B cell (primary cell): ENCODE measurements at regions not wholly inside any gene's neighbourhood (a gene's known extent, or its start where the extent isn't known, plus 50 kb on each side); places are given as distances from the start of the nearest gene placed in this dataset.

Experiments
- ATAC-seq: fragments of 200-7000 bp; cut with Tn5 transposase; one replicate; pipeline ENCODE4 v1.10.0; 2021; ENCODE audit warnings: low read depth, mild to moderate bottlenecking, moderate number of reproducible peaks, moderate library complexity
- CTCF ChIA-PET: fragments of 350-600 bp; sonication (Branson Sonifier 250); formaldehyde crosslinking; loops from one replicate; lab custom pipeline; 2021; ENCODE audit warnings: antibody characterized with exemption, inconsistent platforms; lab: Charles Lee
- POLR2A ChIA-PET: fragments of 350-600 bp; sonication (Branson Sonifier 250); formaldehyde crosslinking; loops from one replicate; lab custom pipeline; 2021; ENCODE audit warnings: antibody characterized with exemption; lab: Charles Lee
- DNase-seq: peaks from one replicate; pipeline ENCODE4 v3.0.0; 2013
- H2AFZ ChIP-seq: 2 replicates; pipeline ENCODE4 v1.6.1; 2012; ENCODE audit warnings: mild to moderate bottlenecking, low read depth, low read length; ENCODE audit not compliant: insufficient read depth, poor library complexity, severe bottlenecking
- H3K27ac ChIP-seq, 2 donors: 1 replicate in 1 of 2; 2 replicates in 1 of 2; pipeline ENCODE4 v1.5.1; 2012 to 2013; ENCODE audit warnings: low read length in 2 of 2, mild to moderate bottlenecking in 2 of 2, moderate library complexity in 1 of 2
- H3K27me3 ChIP-seq, 4 experiments: fragments of 200-600 bp in 1 of 4; sonication (generic) in 1 of 4; replicated peaks in 1 of 4; 1 replicate in 2 of 4; 2 replicates in 2 of 4; pipeline versions ENCODE4 v1.6.1 to v1.7.0; 2013 to 2016; ENCODE audit warnings: low read length in 3 of 4, mild to moderate bottlenecking in 2 of 4, mixed read lengths in 1 of 4, moderate library complexity in 1 of 4; ENCODE audit not compliant: insufficient read depth in 4 of 4, control insufficient read depth in 3 of 4; ENCODE audit errors: control extremely low read depth in 1 of 4
- H3K36me3 ChIP-seq, 2 experiments: replicated peaks in 1 of 2; 1 replicate in 1 of 2; 2 replicates in 1 of 2; pipeline versions ENCODE4 v1.6.1 to v1.7.1; 2013; ENCODE audit warnings: low read length in 1 of 2; ENCODE audit not compliant: insufficient read depth in 2 of 2, control insufficient read depth in 1 of 2; ENCODE audit errors: control extremely low read depth in 1 of 2, extremely low read depth in 1 of 2
- H3K4me1 ChIP-seq, 2 donors: fragments of 200-600 bp in 1 of 2; sonication (generic) in 1 of 2; 1 replicate in 1 of 2; 2 replicates in 1 of 2; pipeline versions ENCODE4 v1.5.1 to v1.6.1; 2013 to 2017; ENCODE audit warnings: low read length in 2 of 2; ENCODE audit not compliant: control insufficient read depth in 2 of 2, insufficient read depth in 2 of 2
- H3K4me2 ChIP-seq: replicated peaks from 2 replicates; pipeline ENCODE3; 2012; ENCODE audit warnings: mild to moderate bottlenecking, low read depth, low read length; ENCODE audit not compliant: poor library complexity, severe bottlenecking
- H3K4me3 ChIP-seq, 5 experiments: fragments of 200-600 bp in 1 of 5; sonication (generic) in 1 of 5; 1 replicate in 3 of 5; 2 replicates in 2 of 5; pipeline versions ENCODE4 v1.5.1 to v1.7.0; 2011 to 2016; ENCODE audit warnings: low read length in 4 of 5, mild to moderate bottlenecking in 4 of 5, low read depth in 2 of 5, control low read depth in 1 of 5, moderate library complexity in 1 of 5; ENCODE audit not compliant: insufficient read depth in 1 of 5; ENCODE audit errors: control extremely low read depth in 1 of 5, extremely low read depth in 1 of 5
- H3K79me2 ChIP-seq: fragments of 200-600 bp; sonication (generic); one replicate; pipeline ENCODE4 v1.6.0; 2016; ENCODE audit warnings: low read length; ENCODE audit not compliant: control insufficient read depth, insufficient read depth
- H3K9ac ChIP-seq: fragments of 200-600 bp; sonication (generic); 2 replicates; pipeline ENCODE4 v1.6.1; 2017; ENCODE audit warnings: mild to moderate bottlenecking, low read length, moderate library complexity
- H3K9me3 ChIP-seq, 3 donors: one replicate each; pipeline versions ENCODE4 v1.6.1 to v1.7.1; 2013; ENCODE audit warnings: low read length in 2 of 3; ENCODE audit not compliant: control insufficient read depth in 2 of 3, insufficient read depth in 1 of 3; ENCODE audit errors: control extremely low read depth in 1 of 3
- H4K20me1 ChIP-seq: 2 replicates; pipeline ENCODE4 v1.6.0; 2012; ENCODE audit warnings: mild to moderate bottlenecking, low read length; ENCODE audit not compliant: insufficient read depth, control insufficient read depth, poor library complexity, severe bottlenecking
- H3K27ac Mint-ChIP-seq: one replicate; pipeline ENCODE4 v1.8.0; 2021; ENCODE audit warnings: mixed read lengths
- H3K27me3 Mint-ChIP-seq: one replicate; pipeline ENCODE4 v1.8.0; 2021; ENCODE audit warnings: mixed read lengths
- H3K4me1 Mint-ChIP-seq: one replicate; pipeline ENCODE4 v1.8.0; 2021; ENCODE audit warnings: mixed read lengths
- H3K4me3 Mint-ChIP-seq: one replicate; pipeline ENCODE4 v1.8.0; 2021; ENCODE audit warnings: mixed read lengths
- H3K9me3 Mint-ChIP-seq: one replicate; pipeline ENCODE4 v1.8.0; 2022; ENCODE audit warnings: mixed read lengths; ENCODE audit not compliant: insufficient read depth
- CTCF ChIP-seq: fragments of 200-600 bp; IDR thresholded peaks from one replicate; pipeline ENCODE4 v1.8.0; 2022; ENCODE audit warnings: antibody characterized with exemption, mild to moderate bottlenecking
- EZH2 ChIP-seq: IDR thresholded peaks from 2 replicates; pipeline ENCODE4 v1.6.1; 2012; ENCODE audit warnings: borderline replicate concordance, low read depth, mild to moderate bottlenecking, moderate library complexity, low read length; ENCODE audit not compliant: insufficient read depth, poor library complexity, severe bottlenecking
- WGBS: methylation state at CpG from one replicate; pipeline ENCODE4 v1.1.5; 2013; ENCODE audit warnings: missing lambda C conversion rate; ENCODE audit not compliant: insufficient coverage; 5-methylcytosine and 5-hydroxymethylcytosine counted together
- intact Hi-C: fragments of 100-400 bp; cut with micrococcal nuclease; formaldehyde crosslinking; loops from one replicate; pipeline ENCODE4 v1.10.0; 2022

- CTCF ChIA-PET = interaction anchor here (0.6 kb wide), 1 partner anchor 387 kb away, joined by 3 read pairs; no protein-coding TSS in a partner anchor
- Histone ChIP-seq H3K4me2 (no peak overlapping the region), H3K79me2 (no peaks in the 10 kb centered on the region), H3K9me3 (no peaks in the 10 kb centered on the region), H3K27me3 (no peaks in the 10 kb centered on the region), H3K9ac (no peak overlapping the region), H3K27ac (no peak overlapping the region), H3K4me1 (no peaks in the 10 kb centered on the region), H2AFZ (no peak overlapping the region), H3K36me3 (no peaks in the 10 kb centered on the region), H4K20me1 (no peaks in the 10 kb centered on the region), H3K4me3 (no peak overlapping the region)
- no peak for ATAC-seq
- WGBS = no CpG with 5 or more reads among the region's 1 CpG
- no peak for DNase-seq
- Mint-ChIP-seq H3K27ac (no peak overlapping the region), H3K4me1 (no peaks in the 10 kb centered on the region), H3K9me3 (no peaks in the 10 kb centered on the region), H3K27me3 (no peaks in the 10 kb centered on the region), H3K4me3 (no peak overlapping the region)
- TF ChIP-seq CTCF (no peak), EZH2 (no peak)
- intact Hi-C loops = no loop called here
- POLR2A ChIA-PET = no interaction called here
Observed at GRCh38 chr5:145463634-145464033, 371.5 kb downstream of the PRELID2 start.

GRCh38 chr5:145462525-145462924 lies 372.6 kb downstream of the PRELID2 start:
- ChIA-PET POLR2A (no interaction called here), CTCF (no interaction called here)
- DNase-seq (no peak), ATAC-seq (no peak)
- intact Hi-C loops = no loop called here
- H3K9ac ChIP-seq = no peak overlapping the region
- no peak overlapping the region for H3K27ac Mint-ChIP-seq
- H3K9me3 ChIP-seq = no peaks in the 10 kb centered on the region
- H2AFZ ChIP-seq = no peak overlapping the region
- no peaks in the 10 kb centered on the region for H3K27me3 Mint-ChIP-seq
- no peaks in the 10 kb centered on the region for H3K4me1 ChIP-seq
- H3K79me2 ChIP-seq = no peaks in the 10 kb centered on the region
- 100% methylated on average over 3 of the region's 3 CpGs for WGBS
- H3K4me1 Mint-ChIP-seq = no peaks in the 10 kb centered on the region
- TF ChIP-seq EZH2 (no peak), CTCF (no peak)
- H3K4me3 Mint-ChIP-seq = no peak overlapping the region
- H3K27ac ChIP-seq = no peak overlapping the region
- no peaks in the 10 kb centered on the region for H4K20me1 ChIP-seq
- no peaks in the 10 kb centered on the region for H3K27me3 ChIP-seq
- no peak overlapping the region for H3K4me2 ChIP-seq
- H3K36me3 ChIP-seq = no peaks in the 10 kb centered on the region
- H3K4me3 ChIP-seq = no peak overlapping the region
- no peaks in the 10 kb centered on the region for H3K9me3 Mint-ChIP-seq
